Mucosa of descending colon (tissue), 3 donors: ENCODE measurements at regions not wholly inside any gene's neighbourhood (a gene's known extent, or its start where the extent isn't known, plus 50 kb on each side); places are given as distances from the start of the nearest gene placed in this dataset.

ENCODE experiments used
- ATAC-seq: fragments of 200-7000 bp; cut with Tn5 transposase; one replicate; pipeline ENCODE4 v1.9.1; 2020; ENCODE audit warnings: mild to moderate bottlenecking, moderate library complexity
- DNase-seq, 3 donors: peaks; one replicate each; pipeline ENCODE4 v3.0.0-alpha.2; 2020
- H3K36me3 ChIP-seq: fragments of 200-600 bp; one replicate; pipeline ENCODE4 v1.8.0; 2021; ENCODE audit warnings: low read depth, mild to moderate bottlenecking
- H3K4me1 ChIP-seq: fragments of 200-600 bp; one replicate; pipeline ENCODE4 v1.8.0; 2021; ENCODE audit warnings: low read depth, mild to moderate bottlenecking
- H3K4me3 ChIP-seq: fragments of 200-600 bp; one replicate; pipeline ENCODE4 v1.8.0; 2021; ENCODE audit warnings: mild to moderate bottlenecking
- H3K9me3 ChIP-seq: fragments of 200-600 bp; one replicate; pipeline ENCODE4 v1.8.0; 2021; ENCODE audit warnings: mild to moderate bottlenecking
- intact Hi-C, 2 donors: fragments of 100-400 bp; cut with DNase I in 1 of 2; cut with micrococcal nuclease in 1 of 2; formaldehyde crosslinking; loops; one replicate each; pipeline versions ENCODE4 v1.11.0 to v1.11.1; 2022; cut with DNase I, micrococcal nuclease
- TF ChIP-seq, protein P1 (sequence below): fragments of 200-600 bp; IDR thresholded peaks from one replicate; pipeline ENCODE4 v1.8.0; 2022; ENCODE audit warnings: antibody characterized with exemption, mild to moderate bottlenecking
- donor health status: DM: no; HTN: no; CAD: no; lungs with moderate emphysema.
- donor health status: DM: no; HTN: no; CAD: no.
- donor health status: DM: no; HTN: yes; CAD: no.

- Histone ChIP-seq H3K4me3 (no peak overlapping the region), H3K36me3 (no peaks in the 10 kb centered on the region), H3K4me1 (no peaks in the 10 kb centered on the region), H3K9me3 (no peaks in the 10 kb centered on the region)
- TF ChIP-seq, protein P1, sequence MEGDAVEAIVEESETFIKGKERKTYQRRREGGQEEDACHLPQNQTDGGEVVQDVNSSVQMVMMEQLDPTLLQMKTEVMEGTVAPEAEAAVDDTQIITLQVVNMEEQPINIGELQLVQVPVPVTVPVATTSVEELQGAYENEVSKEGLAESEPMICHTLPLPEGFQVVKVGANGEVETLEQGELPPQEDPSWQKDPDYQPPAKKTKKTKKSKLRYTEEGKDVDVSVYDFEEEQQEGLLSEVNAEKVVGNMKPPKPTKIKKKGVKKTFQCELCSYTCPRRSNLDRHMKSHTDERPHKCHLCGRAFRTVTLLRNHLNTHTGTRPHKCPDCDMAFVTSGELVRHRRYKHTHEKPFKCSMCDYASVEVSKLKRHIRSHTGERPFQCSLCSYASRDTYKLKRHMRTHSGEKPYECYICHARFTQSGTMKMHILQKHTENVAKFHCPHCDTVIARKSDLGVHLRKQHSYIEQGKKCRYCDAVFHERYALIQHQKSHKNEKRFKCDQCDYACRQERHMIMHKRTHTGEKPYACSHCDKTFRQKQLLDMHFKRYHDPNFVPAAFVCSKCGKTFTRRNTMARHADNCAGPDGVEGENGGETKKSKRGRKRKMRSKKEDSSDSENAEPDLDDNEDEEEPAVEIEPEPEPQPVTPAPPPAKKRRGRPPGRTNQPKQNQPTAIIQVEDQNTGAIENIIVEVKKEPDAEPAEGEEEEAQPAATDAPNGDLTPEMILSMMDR: no peak
- ATAC-seq: no peak
- DNase-seq: no peak
- intact Hi-C loops: no loop called here
Observed at GRCh38 chr4:31111790-31112189, 391.6 kb downstream of the PCDH7 start.

DNA sequence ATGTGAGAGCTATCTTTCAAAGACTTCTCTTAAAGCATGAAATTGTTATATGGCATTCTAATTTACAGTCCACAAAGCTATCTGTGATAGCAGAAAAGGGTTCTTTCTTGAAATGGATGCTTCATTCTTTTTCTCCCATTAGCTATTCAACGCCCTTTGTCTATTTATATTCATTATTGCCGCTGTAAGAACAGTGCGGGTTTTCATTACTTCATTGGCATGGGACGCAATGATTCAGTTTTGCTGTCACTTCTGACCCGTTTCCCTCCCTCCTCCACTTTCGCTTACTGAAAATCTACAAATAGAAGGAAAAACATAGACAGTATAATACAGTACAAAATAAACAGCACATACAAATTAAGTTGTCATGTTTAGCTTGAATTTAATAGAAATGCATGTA, 394.6 kb downstream of the PCDH7 start:
- Histone ChIP-seq H3K4me1 (no peaks in the 10 kb centered on the region), H3K9me3 (no peaks in the 10 kb centered on the region), H3K4me3 (no peak overlapping the region), H3K36me3 (no peaks in the 10 kb centered on the region)
- TF ChIP-seq, protein P1: no peak
- ATAC-seq (no peak), DNase-seq (no peak)
- intact Hi-C loops: no loop called here

GRCh38 chr4:31124008-31124585, 403.9 kb downstream of the PCDH7 start:
- Histone ChIP-seq H3K9me3 (no peaks in the 10 kb centered on the region), H3K36me3 (no peaks in the 10 kb centered on the region), H3K4me3 (no peak overlapping the region), H3K4me1 (no peaks in the 10 kb centered on the region)
- ATAC-seq (no peak), DNase-seq (no peak)
- TF ChIP-seq, protein P1: no peak
- intact Hi-C loops: no loop called here

GRCh38 chr4:31125061-31125460, 404.9 kb downstream of the PCDH7 start:
- no peaks in the 10 kb centered on the region for H3K4me1 ChIP-seq
- ATAC-seq (no peak), DNase-seq (no peak)
- intact Hi-C loops: no loop called here
- no peaks in the 10 kb centered on the region for H3K9me3 ChIP-seq
- TF ChIP-seq, protein P1: no peak
- H3K36me3 ChIP-seq: no peaks in the 10 kb centered on the region
- H3K4me3 ChIP-seq: no peak overlapping the region

GRCh38 chr4:31125496-31125895, 405.3 kb downstream of the PCDH7 start:
- Histone ChIP-seq H3K4me3 (no peak overlapping the region), H3K36me3 (no peaks in the 10 kb centered on the region), H3K4me1 (no peaks in the 10 kb centered on the region), H3K9me3 (no peaks in the 10 kb centered on the region)
- TF ChIP-seq, protein P1: no peak
- intact Hi-C loops: no loop called here
- no peak for DNase-seq
- ATAC-seq: no peak

DNA sequence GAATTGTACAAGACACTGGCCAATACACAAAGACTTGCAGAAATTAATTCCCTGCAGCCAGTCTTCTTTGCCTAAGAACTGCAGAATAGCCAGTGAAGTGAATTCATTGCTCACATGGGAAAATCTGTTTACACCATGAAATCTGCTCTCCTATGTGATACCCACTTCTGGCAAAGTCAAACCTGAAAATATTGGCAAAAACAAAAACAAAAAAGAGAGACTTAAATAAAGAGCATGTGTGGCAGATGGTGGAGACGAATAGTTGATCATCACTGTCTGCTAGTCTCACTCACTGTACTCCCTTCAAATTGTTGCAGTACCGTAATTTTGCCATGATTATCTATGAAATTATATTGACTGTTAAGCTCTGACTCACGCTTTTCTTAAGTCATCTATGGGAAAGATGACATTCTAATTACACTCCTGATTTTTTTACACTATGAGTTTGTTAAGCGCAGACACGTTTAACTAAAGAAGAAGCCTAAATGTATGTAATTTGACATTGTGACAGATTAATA, 406.8 kb downstream of the PCDH7 start:
- H3K4me3 ChIP-seq: no peak overlapping the region
- DNase-seq (no peak), ATAC-seq (no peak)
- intact Hi-C loops: no loop called here
- H3K9me3 ChIP-seq: no peaks in the 10 kb centered on the region
- TF ChIP-seq, protein P1: no peak
- H3K36me3 ChIP-seq: no peaks in the 10 kb centered on the region
- H3K4me1 ChIP-seq: no peaks in the 10 kb centered on the region
